ENCODE measurements at regions not wholly inside any gene's neighbourhood (a gene's known extent, or its start where the extent isn't known, plus 50 kb on each side); places are given as distances from the start of the nearest gene placed in this dataset.
A peak's percentile ranks its signal among the peaks of the same experiment; 100 is the strongest.
"Not testable (repeated sequence)": the region's sequence is repeated elsewhere in the genome, so short reads cannot be mapped to it uniquely, and the experiment has no call there.

GRCh38 chr6:106811088-106811686, 163.3 kb downstream of the CD24 start:
- H3K9me3 ChIP-seq (replicated peaks): peaks cover 13% of the 10 kb centered on the region
- no peaks in the 10 kb centered on the region for H3K36me3 ChIP-seq
- H3K4me3 ChIP-seq: no peak overlapping the region
- H3K27ac ChIP-seq: no peak overlapping the region
- no peaks in the 10 kb centered on the region for H3K4me1 ChIP-seq (replicated peaks)
- no peaks in the 10 kb centered on the region for H3K27me3 ChIP-seq (replicated peaks)
- DNase-seq (ENCODE audit: low read depth in 1 of 2, low spot score in 2 of 2): no peak

GRCh38 chr6:106808758-106809157, 165.8 kb downstream of the CD24 start:
- DNase-seq (ENCODE audit: low read depth in 1 of 2, low spot score in 2 of 2): no peak
- no peaks in the 10 kb centered on the region for H3K36me3 ChIP-seq
- H3K4me3 ChIP-seq: no peak overlapping the region
- H3K9me3 ChIP-seq (replicated peaks): peaks cover 13% of the 10 kb centered on the region
- H3K27me3 ChIP-seq (replicated peaks): no peaks in the 10 kb centered on the region
- H3K4me1 ChIP-seq (replicated peaks): peaks cover 5% of the 10 kb centered on the region; the same call in 1 of the 2 replicates
- no peak overlapping the region for H3K27ac ChIP-seq

DNA sequence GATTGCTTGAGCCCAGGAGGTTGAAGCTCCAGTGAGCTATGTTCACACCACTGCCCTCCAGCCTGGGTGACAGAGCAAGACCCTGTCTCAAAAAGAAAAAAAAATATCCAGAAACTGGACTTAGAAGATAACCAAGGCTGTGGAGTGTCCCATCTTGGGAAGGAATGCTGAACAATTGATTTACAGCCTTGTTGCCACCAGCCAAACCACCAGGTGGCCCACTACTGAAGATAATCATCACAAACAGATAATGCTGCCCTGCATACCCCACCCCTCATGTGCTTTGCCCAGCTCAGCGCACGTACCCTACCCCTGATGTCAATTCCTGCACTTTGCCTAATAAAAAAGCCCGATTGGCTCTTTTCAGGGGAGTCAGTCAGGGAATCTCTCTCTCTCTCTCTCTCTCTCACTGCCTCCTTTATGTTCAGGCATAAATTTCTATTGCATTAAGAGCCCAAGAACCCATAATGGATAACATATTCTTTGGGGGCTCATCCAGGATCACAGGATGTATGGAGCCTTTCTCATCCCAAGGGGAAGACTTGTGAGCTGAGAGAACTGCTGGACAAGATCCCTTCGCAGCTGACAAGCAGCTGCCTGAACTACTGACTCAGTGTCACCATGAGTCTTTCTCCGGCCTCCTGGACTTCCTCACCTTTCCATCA, 166.4 kb downstream of the CD24 start:
- Histone ChIP-seq H3K4me1 (replicated peaks) (peaks cover 5% of the 10 kb centered on the region; the same call in 1 of the 2 replicates), H3K27ac (no peak overlapping the region), H3K36me3 (no peaks in the 10 kb centered on the region), H3K9me3 (replicated peaks) (peaks cover 13% of the 10 kb centered on the region), H3K27me3 (replicated peaks) (no peaks in the 10 kb centered on the region), H3K4me3 (no peak overlapping the region)
- DNase-seq (ENCODE audit: low read depth in 1 of 2, low spot score in 2 of 2): no peak

- not testable (repeated sequence) for DNase-seq (ENCODE audit: low read depth in 1 of 2, low spot score in 2 of 2); H3K36me3 ChIP-seq; H3K4me1 ChIP-seq (replicated peaks); H3K4me3 ChIP-seq; H3K27me3 ChIP-seq (replicated peaks); H3K27ac ChIP-seq
- H3K9me3 ChIP-seq (replicated peaks): peaks cover 13% of the 10 kb centered on the region
Measured at GRCh38 chr6:106806253-106806652, 168.3 kb downstream of the CD24 start.

- no peak overlapping the region for H3K27ac ChIP-seq
Measured at GRCh38 chr6:106805771-106806170, 168.8 kb downstream of the CD24 start.

DNA sequence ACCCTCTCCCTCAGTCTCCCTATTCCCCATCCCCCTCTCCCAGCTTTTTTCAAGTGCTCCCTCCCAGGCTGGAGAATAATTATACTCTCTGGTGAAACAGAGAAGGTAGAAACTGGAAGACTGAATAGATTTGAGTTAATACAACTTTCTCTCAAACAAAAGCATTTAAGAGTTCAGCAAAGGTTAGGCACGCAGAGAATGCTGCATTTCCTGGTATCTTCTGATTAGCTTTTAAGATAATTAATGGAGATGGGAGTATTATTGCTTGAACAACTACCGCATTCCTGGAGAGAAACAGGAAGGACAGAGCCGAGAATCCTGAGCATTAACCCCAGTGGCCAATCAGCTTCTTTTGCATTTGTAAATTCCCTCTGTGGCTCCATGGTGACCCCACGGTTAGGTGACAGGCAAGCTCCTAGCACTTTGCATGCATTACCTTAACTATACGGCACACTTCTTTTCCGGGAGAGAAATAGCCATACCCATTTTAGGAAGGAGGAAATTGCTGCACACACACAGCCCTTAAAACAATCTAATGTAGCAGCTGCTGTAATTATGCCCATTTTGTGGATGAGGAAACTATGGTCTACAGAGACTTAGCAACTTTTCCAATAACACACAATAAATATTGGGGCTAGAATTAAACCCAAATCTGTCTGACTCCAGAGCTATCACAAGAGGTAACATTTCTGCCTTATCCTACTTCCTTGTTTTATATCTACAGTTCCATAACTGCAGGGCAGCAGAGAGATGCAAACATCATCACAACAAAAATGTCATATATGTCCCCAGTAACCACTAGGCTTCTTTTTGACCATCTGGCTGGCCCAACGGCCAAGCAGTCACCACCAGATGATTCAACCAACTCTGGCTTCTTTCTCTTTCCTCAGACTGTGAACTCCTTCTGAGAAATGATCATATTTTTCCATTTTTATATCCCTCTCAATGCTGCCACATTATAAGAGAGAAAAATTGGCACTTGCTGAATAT, 169.9 kb downstream of the CD24 start:
- H3K36me3 ChIP-seq: no peaks in the 10 kb centered on the region
- DNase-seq (ENCODE audit: low read depth in 1 of 2, low spot score in 2 of 2): no peak
- no peaks in the 10 kb centered on the region for H3K27me3 ChIP-seq (replicated peaks)
- H3K4me3 ChIP-seq: no peak overlapping the region
- H3K4me1 ChIP-seq (replicated peaks): peaks cover 13% of the 10 kb centered on the region
- no peak overlapping the region for H3K27ac ChIP-seq
- peaks cover 10% of the 10 kb centered on the region for H3K9me3 ChIP-seq (replicated peaks)

More at GRCh38 chr6:106805771-106806170, 168.8 kb downstream of the CD24 start:
- H3K36me3 ChIP-seq: no peaks in the 10 kb centered on the region
- H3K4me3 ChIP-seq: no peak overlapping the region
- H3K27me3 ChIP-seq (replicated peaks): no peaks in the 10 kb centered on the region
- DNase-seq (ENCODE audit: low read depth in 1 of 2, low spot score in 2 of 2): no peak
- peaks cover 5% of the 10 kb centered on the region; the same call in 1 of the 2 replicates for H3K4me1 ChIP-seq (replicated peaks)
- peaks cover 11% of the 10 kb centered on the region for H3K9me3 ChIP-seq (replicated peaks)

DNA sequence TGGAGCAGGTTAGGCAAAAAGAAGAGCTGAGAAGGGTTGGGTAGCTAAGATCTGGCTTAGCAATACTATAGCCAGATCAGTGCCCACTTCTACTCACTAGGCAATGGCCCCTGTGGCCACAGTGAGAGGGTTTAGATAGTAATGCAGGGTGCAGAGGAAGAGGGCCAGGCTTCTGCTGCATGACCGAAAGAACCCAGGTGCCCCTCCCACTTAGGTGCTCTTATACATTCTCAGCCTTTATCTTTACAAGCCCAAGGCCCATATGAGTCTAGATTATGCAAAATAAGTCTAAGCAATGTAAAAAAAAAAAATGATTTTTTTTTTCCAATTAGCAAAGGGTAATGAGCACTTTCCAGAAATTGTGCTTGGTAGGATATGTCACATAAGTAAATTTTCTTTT, 171.3 kb downstream of the CD24 start:
- H3K4me3 ChIP-seq: no peak overlapping the region
- H3K4me1 ChIP-seq (replicated peaks): peaks cover 28% of the 10 kb centered on the region
- H3K36me3 ChIP-seq: no peaks in the 10 kb centered on the region
- H3K27me3 ChIP-seq (replicated peaks): no peaks in the 10 kb centered on the region
- peaks cover 5% of the 10 kb centered on the region for H3K9me3 ChIP-seq (replicated peaks)
- H3K27ac ChIP-seq: no peak overlapping the region
- DNase-seq (ENCODE audit: low read depth in 1 of 2, low spot score in 2 of 2): no peak

- Histone ChIP-seq H3K36me3 (no peaks in the 10 kb centered on the region), H3K27ac (no peak overlapping the region), H3K4me1 (replicated peaks) (peaks cover 38% of the 10 kb centered on the region), H3K4me3 (no peak overlapping the region), H3K27me3 (replicated peaks) (no peaks in the 10 kb centered on the region), H3K9me3 (replicated peaks) (no peaks in the 10 kb centered on the region)
- DNase-seq (ENCODE audit: low read depth in 1 of 2, low spot score in 2 of 2): no peak
Measured at GRCh38 chr6:106802139-106802538, 172.4 kb downstream of the CD24 start.

GRCh38 chr6:106801256-106801655, 171.9 kb downstream of the QRSL1 start:
- no peak for DNase-seq (ENCODE audit: low read depth in 1 of 2, low spot score in 2 of 2)
- H3K4me1 ChIP-seq (replicated peaks): peaks cover 43% of the 10 kb centered on the region
- H3K27me3 ChIP-seq (replicated peaks): no peaks in the 10 kb centered on the region
- no peaks in the 10 kb centered on the region for H3K36me3 ChIP-seq
- no peak overlapping the region for H3K27ac ChIP-seq
- H3K9me3 ChIP-seq (replicated peaks): no peaks in the 10 kb centered on the region
- no peak overlapping the region for H3K4me3 ChIP-seq

DNA sequence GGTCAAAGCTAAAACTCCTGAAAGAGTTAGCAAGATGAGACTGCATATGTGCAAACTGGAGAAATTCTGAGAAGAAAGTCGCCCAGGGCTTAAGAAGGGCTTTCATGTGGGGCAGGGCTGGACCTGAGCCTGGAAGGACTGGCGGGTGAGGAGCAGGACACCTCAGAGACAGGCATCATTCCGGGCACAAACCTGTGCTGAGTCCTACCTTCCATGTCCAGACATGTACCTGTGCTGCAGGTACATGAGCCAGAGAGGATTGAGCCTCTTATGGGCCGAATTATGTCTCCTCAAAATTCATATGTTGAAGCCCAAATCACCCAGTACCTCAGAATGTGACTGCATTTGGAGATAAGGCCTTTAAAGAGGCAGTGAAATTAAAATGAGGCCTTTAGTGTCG, 171.0 kb downstream of the QRSL1 start:
- Histone ChIP-seq H3K4me3 (no peak overlapping the region), H3K27ac (no peak overlapping the region), H3K9me3 (replicated peaks) (no peaks in the 10 kb centered on the region), H3K36me3 (no peaks in the 10 kb centered on the region), H3K27me3 (replicated peaks) (no peaks in the 10 kb centered on the region), H3K4me1 (replicated peaks) (peaks cover 49% of the 10 kb centered on the region)
- no peak for DNase-seq (ENCODE audit: low read depth in 1 of 2, low spot score in 2 of 2)

GRCh38 chr6:106799031-106799894, 169.9 kb downstream of the QRSL1 start:
- Histone ChIP-seq H3K4me3 (no peak overlapping the region; the same call in 1 of the 2 replicates), H3K9me3 (replicated peaks) (no peaks in the 10 kb centered on the region), H3K27ac (peak overlapping the region; percentile 83), H3K4me1 (replicated peaks) (peaks cover 45% of the 10 kb centered on the region), H3K36me3 (no peaks in the 10 kb centered on the region), H3K27me3 (replicated peaks) (no peaks in the 10 kb centered on the region)
- DNase-seq (ENCODE audit: low read depth in 1 of 2, low spot score in 2 of 2): peak; percentile 90 to 91

DNA sequence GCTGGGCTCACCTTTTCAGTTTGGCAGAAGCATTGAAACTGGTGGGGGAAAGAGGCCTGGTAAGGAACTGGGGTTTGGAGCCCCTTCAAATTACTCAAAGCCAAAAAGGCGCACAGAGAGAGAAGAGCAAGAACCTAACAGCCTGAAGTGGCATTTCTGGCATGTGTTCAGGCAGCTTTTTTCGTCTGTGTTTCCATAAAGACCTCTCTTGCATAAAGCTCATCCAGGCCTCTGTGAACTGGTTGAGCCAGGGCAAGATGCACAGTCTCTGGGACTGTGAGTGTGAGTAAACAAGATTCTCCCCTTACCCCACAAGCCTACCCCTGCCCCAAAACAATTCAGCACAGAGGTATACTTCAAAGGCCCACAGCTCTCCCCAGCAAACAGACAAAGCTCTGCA, 167.8 kb downstream of the QRSL1 start:
- no peaks in the 10 kb centered on the region for H3K27me3 ChIP-seq (replicated peaks)
- DNase-seq (ENCODE audit: low read depth in 1 of 2, low spot score in 2 of 2): no peak
- H3K4me3 ChIP-seq: no peak overlapping the region
- H3K27ac ChIP-seq: peak overlapping the region; percentile 2; the same call in 1 of the 2 replicates
- peaks cover 45% of the 10 kb centered on the region for H3K4me1 ChIP-seq (replicated peaks)
- no peaks in the 10 kb centered on the region for H3K9me3 ChIP-seq (replicated peaks)
- no peaks in the 10 kb centered on the region for H3K36me3 ChIP-seq

DNA sequence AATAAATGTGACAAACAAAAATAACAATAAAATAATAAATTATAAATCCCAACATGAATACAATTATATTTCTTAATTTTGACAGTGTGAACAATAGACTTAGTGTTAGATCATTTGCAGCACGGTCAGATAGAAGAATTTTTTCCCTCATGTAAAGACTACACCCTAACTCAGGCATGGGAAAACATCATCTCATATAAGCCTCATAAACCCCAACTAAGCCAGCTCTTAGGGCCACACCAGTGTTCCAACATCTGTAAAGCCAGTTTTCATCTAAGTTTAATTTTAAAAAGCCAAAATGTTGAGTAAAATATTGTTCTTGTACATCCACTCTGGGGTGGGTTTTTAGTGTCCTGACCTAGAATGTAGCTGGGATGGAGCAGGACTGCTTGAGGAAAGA, 167.4 kb downstream of the QRSL1 start:
- no peak for DNase-seq (ENCODE audit: low read depth in 1 of 2, low spot score in 2 of 2)
- Histone ChIP-seq H3K27me3 (replicated peaks) (no peaks in the 10 kb centered on the region), H3K27ac (0 out of 2 replicates have a peak overlapping the region, but pooled peaks have one; percentile 2), H3K9me3 (replicated peaks) (no peaks in the 10 kb centered on the region), H3K4me3 (no peak overlapping the region), H3K36me3 (no peaks in the 10 kb centered on the region), H3K4me1 (replicated peaks) (peaks cover 45% of the 10 kb centered on the region)

Measured in SJSA1 (cell line).